ENCODE measurements at regions not wholly inside any gene's neighbourhood (a gene's known extent, or its start where the extent isn't known, plus 50 kb on each side); places are given as distances from the start of the nearest gene placed in this dataset.
"Not testable (repeated sequence)": the region's sequence is repeated elsewhere in the genome, so short reads cannot be mapped to it uniquely, and the experiment has no call there.

- no peak for DNase-seq
Observed at GRCh38 chr16:79403534-79403933, 197.0 kb downstream of the MAF start.

GRCh38 chr16:79402920-79403319, 197.6 kb downstream of the MAF start:
- no peak for DNase-seq

DNA sequence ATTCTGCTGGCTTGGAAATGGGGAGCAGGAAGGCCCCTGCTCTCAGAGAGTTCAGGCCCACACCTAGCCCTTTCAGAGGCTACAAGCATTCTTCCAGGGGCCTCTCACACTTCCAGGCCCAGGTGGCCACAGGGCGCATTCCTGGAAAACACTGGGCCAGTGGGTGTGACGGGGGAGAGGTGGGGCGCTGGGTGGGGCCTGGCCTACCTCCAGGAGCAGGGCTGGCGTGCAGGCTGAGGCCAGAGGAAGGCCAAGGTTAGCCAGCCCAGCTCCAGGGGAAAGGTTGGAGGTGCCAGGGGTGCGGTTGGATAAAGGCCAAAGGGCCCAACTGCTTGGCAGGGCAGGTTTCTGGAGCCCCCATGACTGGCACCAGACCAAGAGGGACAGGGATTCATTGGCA, 198.2 kb downstream of the MAF start:
- DNase-seq: peak; percentile 47

GRCh38 chr16:79401782-79402181, 198.8 kb downstream of the MAF start:
- no peak for DNase-seq

- DNase-seq: no peak
Observed at GRCh38 chr16:79401157-79401556, 199.4 kb downstream of the MAF start.

- DNase-seq: no peak
Observed at GRCh38 chr16:79400462-79401149, 199.9 kb downstream of the MAF start.

GRCh38 chr16:79395591-79395990, 204.9 kb downstream of the MAF start:
- no peak for DNase-seq

- DNase-seq: no peak
Observed at GRCh38 chr16:79394206-79394605, 206.3 kb downstream of the MAF start.

DNA sequence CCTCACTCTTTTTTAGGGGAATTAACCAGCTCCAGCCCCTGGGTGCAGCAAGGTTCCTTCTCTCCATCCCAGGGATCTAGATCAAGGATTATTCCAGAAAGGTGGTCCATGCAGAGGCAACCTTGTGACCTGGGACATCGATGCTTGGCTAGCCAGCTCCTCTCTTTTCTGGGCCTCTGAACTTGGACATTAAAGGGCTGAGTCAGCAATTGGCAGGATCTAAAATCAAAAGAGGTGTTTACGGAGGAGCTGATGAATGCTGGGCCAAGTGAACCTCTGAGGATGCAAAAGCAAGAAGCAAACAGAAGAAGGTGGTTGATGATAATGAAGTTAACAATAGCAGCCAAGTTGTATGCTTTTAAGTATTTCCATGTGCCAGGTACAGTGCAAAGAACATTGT, 207.0 kb downstream of the MAF start:
- no peak for DNase-seq

- no peak for DNase-seq
Observed at GRCh38 chr16:79393127-79393526, 207.4 kb downstream of the MAF start.

- DNase-seq: no peak
Observed at GRCh38 chr16:79392081-79392480, 208.5 kb downstream of the MAF start.

DNA sequence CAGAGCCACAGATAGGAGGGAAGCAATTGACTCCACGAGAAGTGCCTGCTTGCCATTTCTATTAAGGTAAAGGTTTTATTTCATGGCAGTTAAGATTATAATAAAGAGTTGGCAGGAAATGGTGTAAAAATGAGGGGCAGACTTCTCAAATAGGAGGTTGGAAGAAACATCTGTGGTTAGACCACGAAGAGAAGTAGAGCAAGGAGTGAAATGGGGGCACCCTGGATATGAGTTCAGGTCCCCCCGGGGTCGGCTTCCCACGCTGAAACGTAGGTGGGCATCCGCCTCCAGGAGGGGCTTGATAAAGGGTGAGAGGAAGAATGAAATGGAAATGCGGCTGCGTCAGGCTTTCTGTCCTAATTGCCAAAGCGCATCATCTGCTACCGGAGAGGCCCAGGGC, 209.1 kb downstream of the MAF start:
- DNase-seq: no peak

DNA sequence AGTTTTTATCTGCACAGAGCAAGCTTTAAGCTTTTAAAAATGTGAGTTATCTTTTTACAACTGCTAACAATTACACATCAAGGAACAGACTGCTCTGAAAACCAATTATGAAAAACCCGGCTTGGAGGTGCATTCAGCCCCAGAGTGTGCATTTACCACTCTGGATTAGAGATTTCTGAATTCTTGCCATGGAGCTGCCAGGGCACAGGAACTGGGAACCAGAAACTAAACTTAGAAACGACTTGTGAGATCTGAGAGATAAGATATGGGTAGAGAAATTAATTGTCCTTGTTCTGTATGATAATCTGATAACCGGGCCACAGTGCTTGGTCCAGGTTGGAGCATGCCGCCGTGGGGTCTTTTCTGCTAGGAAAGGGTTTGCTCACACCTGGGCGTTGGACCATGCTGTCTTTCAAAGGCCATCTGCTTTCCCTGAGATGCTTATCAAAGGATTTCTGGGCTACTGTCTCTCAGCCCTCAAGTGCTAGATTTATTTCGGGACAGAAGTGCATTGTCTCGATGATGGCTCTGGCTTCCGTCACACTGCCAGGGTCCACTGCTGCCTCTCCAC, 210.0 kb downstream of the MAF start:
- no peak for DNase-seq

DNA sequence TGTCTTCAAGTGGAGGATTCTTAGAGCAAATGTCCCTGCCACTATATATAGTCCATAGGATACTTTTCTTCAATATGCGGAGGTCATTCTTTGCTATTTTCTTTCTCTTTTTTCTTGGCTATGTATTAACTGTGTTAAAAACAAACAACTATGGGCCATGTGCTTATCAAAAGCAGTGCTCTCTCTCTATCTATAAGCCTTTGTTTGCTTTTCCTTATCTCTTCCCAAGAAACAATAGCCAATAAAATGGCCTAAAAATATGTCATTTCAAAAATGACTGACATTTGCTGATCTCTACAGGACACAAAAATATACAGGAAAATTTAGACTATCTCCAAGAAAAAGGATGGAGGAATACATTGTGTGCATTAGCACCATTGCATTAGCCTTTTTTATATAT, 212.1 kb downstream of the MAF start:
- no peak for DNase-seq

DNA sequence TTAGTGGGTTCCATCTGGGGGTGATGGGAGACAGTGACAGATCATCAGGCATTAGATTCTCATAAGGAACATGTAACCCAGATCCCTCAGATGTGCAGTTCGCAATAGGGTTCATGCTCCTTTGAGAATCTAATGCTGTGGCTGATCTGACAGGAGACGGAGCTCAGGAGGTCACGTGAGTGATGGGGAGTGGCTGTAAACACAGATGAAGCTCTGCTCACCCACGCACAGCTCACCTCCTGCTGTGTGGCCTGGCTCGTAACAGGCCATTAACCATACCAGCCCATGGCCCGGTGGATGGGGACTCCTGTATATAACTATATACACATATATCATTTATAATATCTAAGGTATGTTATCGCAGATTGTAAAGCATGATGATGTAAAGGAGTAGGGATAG, 214.2 kb downstream of the MAF start:
- no peak for DNase-seq

- no peak for DNase-seq
Observed at GRCh38 chr16:79381603-79382042, 218.9 kb downstream of the MAF start.

DNA sequence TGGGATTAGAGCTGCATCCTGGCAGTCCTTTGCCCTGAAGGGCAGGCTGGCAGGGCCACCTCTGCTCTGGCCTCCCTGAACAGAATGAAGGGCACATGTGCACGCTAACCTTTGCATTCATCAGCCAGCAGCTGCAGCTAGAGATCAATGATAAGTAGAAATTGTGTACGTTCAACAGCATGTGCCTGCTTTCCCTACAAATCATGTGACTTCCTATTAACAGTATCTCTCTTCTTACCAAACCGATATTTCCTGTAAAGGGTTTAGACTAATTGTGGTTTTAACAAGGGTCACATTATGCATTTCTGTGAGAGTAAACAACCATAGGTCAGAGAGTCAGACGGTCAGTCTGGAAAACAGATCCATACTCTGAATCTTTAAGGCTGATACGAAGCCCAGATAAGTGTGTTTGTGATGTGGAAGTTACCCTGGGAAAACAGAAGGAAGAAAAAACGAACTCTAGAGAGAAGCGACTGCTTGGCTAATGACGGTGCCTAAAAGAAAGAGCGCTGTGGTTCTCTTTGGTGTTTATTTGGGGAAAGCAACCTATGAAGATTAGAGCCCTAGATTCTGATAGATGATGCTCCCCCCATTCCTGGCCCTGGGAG, 219.4 kb downstream of the MAF start:
- DNase-seq: no peak

GRCh38 chr16:79379095-79379494, 221.4 kb downstream of the MAF start:
- no peak for DNase-seq

- not testable (repeated sequence) for DNase-seq
Observed at GRCh38 chr16:79377082-79377481, 223.5 kb downstream of the MAF start.

DNA sequence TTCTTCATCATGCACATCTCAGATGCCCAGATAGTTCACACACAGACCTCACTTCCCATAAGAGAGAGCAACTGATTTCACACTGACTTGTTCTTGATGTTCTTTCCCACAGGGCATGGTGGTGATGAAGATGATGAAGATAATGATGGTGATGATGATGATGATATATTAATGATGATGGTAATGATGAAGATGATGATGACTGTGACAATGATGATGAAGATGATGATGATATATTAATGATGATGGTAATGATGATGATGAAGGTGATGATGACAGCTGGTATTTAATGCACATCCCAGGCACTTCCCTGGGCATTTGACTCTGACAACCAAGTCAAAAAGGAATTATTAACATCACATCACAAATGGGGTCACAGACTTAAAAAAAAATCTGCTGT, 225.2 kb downstream of the MAF start:
- DNase-seq: no peak

DNA sequence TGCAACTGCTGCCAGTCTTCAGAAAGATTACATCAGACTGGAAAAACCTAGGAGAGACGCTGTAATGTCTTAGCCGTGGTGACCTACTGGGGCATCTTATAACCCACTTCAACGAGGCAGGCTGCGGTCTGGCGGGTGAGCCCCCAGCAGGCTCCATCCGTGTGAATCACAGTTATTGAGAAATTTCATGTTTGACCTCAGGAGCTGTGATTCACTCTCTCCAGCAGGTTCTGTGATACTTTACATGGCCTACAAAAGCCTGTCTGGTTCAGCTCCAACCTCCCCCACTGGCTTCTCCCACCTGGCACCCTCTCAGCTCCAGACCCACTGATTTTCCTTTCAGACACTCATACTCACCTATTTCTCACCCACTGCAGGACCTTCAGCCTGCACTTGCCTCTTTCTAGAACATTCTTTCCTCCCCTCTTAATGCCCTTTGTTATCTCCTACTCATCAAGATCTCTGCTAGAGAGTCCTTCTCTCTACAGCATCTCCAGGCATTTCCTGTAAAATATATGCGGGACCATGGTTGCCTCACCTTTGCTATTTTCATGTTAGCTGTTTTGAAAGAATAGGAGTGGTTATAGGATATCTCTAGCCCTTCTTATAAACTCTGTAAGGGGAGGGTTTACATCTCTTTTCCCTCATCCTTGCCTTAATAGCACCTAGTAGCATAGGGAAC, 227.9 kb downstream of the MAF start:
- peak; percentile 98 for DNase-seq

GRCh38 chr16:79370736-79371135, 229.8 kb downstream of the MAF start:
- DNase-seq: no peak

DNA sequence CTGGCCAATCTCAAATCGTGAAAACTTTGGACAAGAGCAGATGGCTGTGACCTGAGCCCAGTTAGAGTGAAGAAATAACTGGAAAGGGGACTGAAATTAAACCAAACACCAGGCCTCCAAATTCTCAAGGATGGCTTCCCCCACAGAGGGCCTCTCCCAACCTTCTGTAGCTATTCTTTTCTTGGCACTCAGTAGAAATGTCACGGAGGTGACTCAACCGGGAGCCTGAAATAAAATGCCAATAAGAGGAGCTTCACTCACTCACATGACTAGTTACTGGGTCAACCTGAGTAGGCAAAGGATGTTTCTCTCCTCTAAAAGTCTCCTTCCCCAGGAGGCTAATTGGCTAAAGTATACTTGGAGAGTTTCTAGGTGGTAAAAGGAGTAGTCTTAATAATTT, 230.7 kb downstream of the MAF start:
- DNase-seq: no peak

DNA sequence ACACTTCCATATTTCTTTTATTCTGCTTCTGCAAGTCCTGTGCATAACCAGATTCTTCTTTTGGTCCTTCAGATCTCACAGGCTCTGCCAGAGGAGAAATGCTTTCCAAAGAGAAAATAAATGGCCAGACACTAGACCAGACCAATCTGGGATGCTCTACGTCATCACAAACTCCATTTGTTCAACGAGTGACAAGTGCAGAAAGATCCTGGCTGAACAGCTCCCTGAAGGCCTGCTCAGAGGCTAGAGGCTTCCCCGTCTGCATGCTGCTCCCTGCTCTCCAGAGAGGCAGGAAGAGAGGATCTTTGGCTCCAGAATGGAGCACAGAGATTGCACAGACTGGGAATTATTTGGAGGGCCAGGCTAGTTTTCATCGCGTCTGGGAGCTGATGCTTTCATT, 232.7 kb downstream of the MAF start:
- DNase-seq: no peak

Data from NCI-H226 (cell line).